ENCODE measurements at regions not wholly inside any gene's neighbourhood (a gene's known extent, or its start where the extent isn't known, plus 50 kb on each side); places are given as distances from the start of the nearest gene placed in this dataset.

- H3K36me3 Mint-ChIP-seq, result peaks cover 0 to 5% (median 0%) of the 10 kb centered on the region in 5 donors
- H3K4me1 Mint-ChIP-seq, result no peaks in the 10 kb centered on the region
- no peaks in the 10 kb centered on the region for H3K27me3 Mint-ChIP-seq
- no peak overlapping the region for H3K4me3 ChIP-seq (ENCODE audit: low read length)
- H3K9me3 ChIP-seq (ENCODE audit: control insufficient read depth in 2 of 3, low read length in 3 of 3), result no peaks in the 10 kb centered on the region
- H3K9me3 Mint-ChIP-seq, result peaks cover 0 to 10% (median 2%) of the 10 kb centered on the region in 11 donors
- no peak overlapping the region for H3K27ac Mint-ChIP-seq
- H3K4me1 ChIP-seq (ENCODE audit: control insufficient read depth in 2 of 2, insufficient read depth in 2 of 2, low read length in 2 of 2), result no peaks in the 10 kb centered on the region
- intact Hi-C loops (cut with micrococcal nuclease), result no loop called here
- no peaks in the 10 kb centered on the region for H3K36me3 ChIP-seq (ENCODE audit: control insufficient read depth in 2 of 3, insufficient read depth in 3 of 3, low read length in 3 of 3)
- CTCF ChIA-PET, result no interaction called here
- no peak overlapping the region for H3K27ac ChIP-seq (ENCODE audit: low read depth, low read length)
- no peak overlapping the region for H3K4me3 Mint-ChIP-seq
- ATAC-seq, result no peak
- POLR2A ChIA-PET, result no interaction called here
- DNase-seq, result no peak
- no peaks in the 10 kb centered on the region for H3K27me3 ChIP-seq (ENCODE audit: control insufficient read depth in 2 of 2, insufficient read depth in 2 of 2, low read length in 2 of 2)
These were observed 157.2 kb upstream of the COL11A1 start for GRCh38 chr1:103265551-103265950.

- Histone ChIP-seq H3K27me3 (ENCODE audit: control insufficient read depth in 2 of 2, insufficient read depth in 2 of 2, low read length in 2 of 2) (no peaks in the 10 kb centered on the region), H3K27ac (ENCODE audit: low read depth, low read length) (no peak overlapping the region), H3K36me3 (ENCODE audit: control insufficient read depth in 2 of 3, insufficient read depth in 3 of 3, low read length in 3 of 3) (no peaks in the 10 kb centered on the region), H3K4me1 (ENCODE audit: control insufficient read depth in 2 of 2, insufficient read depth in 2 of 2, low read length in 2 of 2) (no peaks in the 10 kb centered on the region), H3K9me3 (ENCODE audit: control insufficient read depth in 2 of 3, low read length in 3 of 3) (no peaks in the 10 kb centered on the region), H3K4me3 (ENCODE audit: low read length) (no peak overlapping the region)
- Mint-ChIP-seq H3K36me3 (no peaks in the 10 kb centered on the region), H3K27ac (no peak overlapping the region), H3K4me3 (no peak overlapping the region), H3K27me3 (no peaks in the 10 kb centered on the region), H3K4me1 (no peaks in the 10 kb centered on the region), H3K9me3 (peaks cover 0 to 5% (median 0%) of the 10 kb centered on the region in 11 donors)
- ChIA-PET CTCF (no interaction called here), POLR2A (no interaction called here)
- ATAC-seq (no peak), DNase-seq (no peak)
- intact Hi-C loops (cut with micrococcal nuclease), result no loop called here
These were observed 151.7 kb upstream of the COL11A1 start for GRCh38 chr1:103259982-103260381.

- Mint-ChIP-seq H3K36me3 (no peaks in the 10 kb centered on the region), H3K27me3 (no peaks in the 10 kb centered on the region), H3K9me3 (peaks cover 0 to 2% (median 0%) of the 10 kb centered on the region in 11 donors), H3K4me1 (no peaks in the 10 kb centered on the region), H3K4me3 (no peak overlapping the region), H3K27ac (no peak overlapping the region)
- intact Hi-C loops (cut with micrococcal nuclease), result no loop called here
- ATAC-seq (no peak), DNase-seq (no peak)
- CTCF ChIA-PET, result no interaction called here
- H3K4me1 ChIP-seq (ENCODE audit: control insufficient read depth in 2 of 2, insufficient read depth in 2 of 2, low read length in 2 of 2), result no peaks in the 10 kb centered on the region
- POLR2A ChIA-PET, result no interaction called here
- no peak overlapping the region for H3K4me3 ChIP-seq (ENCODE audit: low read length)
- H3K27me3 ChIP-seq (ENCODE audit: control insufficient read depth in 2 of 2, insufficient read depth in 2 of 2, low read length in 2 of 2), result no peaks in the 10 kb centered on the region
- H3K9me3 ChIP-seq (ENCODE audit: control insufficient read depth in 2 of 3, low read length in 3 of 3), result no peaks in the 10 kb centered on the region
- no peaks in the 10 kb centered on the region for H3K36me3 ChIP-seq (ENCODE audit: control insufficient read depth in 2 of 3, insufficient read depth in 3 of 3, low read length in 3 of 3)
- no peak overlapping the region for H3K27ac ChIP-seq (ENCODE audit: low read depth, low read length)
These were observed 148.2 kb upstream of the COL11A1 start for GRCh38 chr1:103256490-103256889.

GRCh38 chr1:103254691-103255090 is 146.4 kb upstream of the COL11A1 start:
- no peaks in the 10 kb centered on the region for H3K4me1 Mint-ChIP-seq
- ChIA-PET POLR2A (no interaction called here), CTCF (no interaction called here)
- Histone ChIP-seq H3K4me3 (ENCODE audit: low read length) (no peak overlapping the region), H3K36me3 (ENCODE audit: control insufficient read depth in 2 of 3, insufficient read depth in 3 of 3, low read length in 3 of 3) (no peaks in the 10 kb centered on the region), H3K27ac (ENCODE audit: low read depth, low read length) (no peak overlapping the region), H3K9me3 (ENCODE audit: control insufficient read depth in 2 of 3, low read length in 3 of 3) (no peaks in the 10 kb centered on the region), H3K4me1 (ENCODE audit: control insufficient read depth in 2 of 2, insufficient read depth in 2 of 2, low read length in 2 of 2) (no peaks in the 10 kb centered on the region), H3K27me3 (ENCODE audit: control insufficient read depth in 2 of 2, insufficient read depth in 2 of 2, low read length in 2 of 2) (no peaks in the 10 kb centered on the region)
- no peaks in the 10 kb centered on the region for H3K36me3 Mint-ChIP-seq
- H3K27me3 Mint-ChIP-seq, result no peaks in the 10 kb centered on the region
- intact Hi-C loops (cut with micrococcal nuclease), result no loop called here
- H3K4me3 Mint-ChIP-seq, result no peak overlapping the region
- H3K27ac Mint-ChIP-seq, result no peak overlapping the region
- peaks cover 0 to 2% (median 0%) of the 10 kb centered on the region in 11 donors for H3K9me3 Mint-ChIP-seq
- DNase-seq (no peak), ATAC-seq (no peak)

GRCh38 chr1:103250441-103250861 is 142.1 kb upstream of the COL11A1 start:
- H3K36me3 Mint-ChIP-seq, result no peaks in the 10 kb centered on the region
- no peaks in the 10 kb centered on the region for H3K36me3 ChIP-seq (ENCODE audit: control insufficient read depth in 2 of 3, insufficient read depth in 3 of 3, low read length in 3 of 3)
- H3K4me1 Mint-ChIP-seq, result no peaks in the 10 kb centered on the region
- no peaks in the 10 kb centered on the region for H3K9me3 ChIP-seq (ENCODE audit: control insufficient read depth in 2 of 3, low read length in 3 of 3)
- no peaks in the 10 kb centered on the region for H3K4me1 ChIP-seq (ENCODE audit: control insufficient read depth in 2 of 2, insufficient read depth in 2 of 2, low read length in 2 of 2)
- intact Hi-C loops (cut with micrococcal nuclease), result no loop called here
- no peaks in the 10 kb centered on the region for H3K27me3 Mint-ChIP-seq
- no peak overlapping the region for H3K4me3 Mint-ChIP-seq
- POLR2A ChIA-PET, result no interaction called here
- H3K27ac Mint-ChIP-seq, result no peak overlapping the region
- H3K4me3 ChIP-seq (ENCODE audit: low read length), result no peak overlapping the region
- ATAC-seq (no peak), DNase-seq (no peak)
- H3K27me3 ChIP-seq (ENCODE audit: control insufficient read depth in 2 of 2, insufficient read depth in 2 of 2, low read length in 2 of 2), result no peaks in the 10 kb centered on the region
- H3K27ac ChIP-seq (ENCODE audit: low read depth, low read length), result no peak overlapping the region
- H3K9me3 Mint-ChIP-seq, result peaks cover 0 to 5% (median 0%) of the 10 kb centered on the region in 11 donors
- CTCF ChIA-PET, result no interaction called here

GRCh38 chr1:103248417-103249102 is 140.2 kb upstream of the COL11A1 start:
- CTCF ChIA-PET, result no interaction called here
- H3K27ac ChIP-seq (ENCODE audit: low read depth, low read length), result no peak overlapping the region
- H3K36me3 ChIP-seq (ENCODE audit: control insufficient read depth in 2 of 3, insufficient read depth in 3 of 3, low read length in 3 of 3), result no peaks in the 10 kb centered on the region
- peaks cover 0 to 5% (median 0%) of the 10 kb centered on the region in 11 donors for H3K9me3 Mint-ChIP-seq
- no peaks in the 10 kb centered on the region for H3K4me1 ChIP-seq (ENCODE audit: control insufficient read depth in 2 of 2, insufficient read depth in 2 of 2, low read length in 2 of 2)
- DNase-seq (no peak), ATAC-seq (no peak)
- H3K9me3 ChIP-seq (ENCODE audit: control insufficient read depth in 2 of 3, low read length in 3 of 3), result no peaks in the 10 kb centered on the region
- H3K36me3 Mint-ChIP-seq, result no peaks in the 10 kb centered on the region
- H3K4me1 Mint-ChIP-seq, result no peaks in the 10 kb centered on the region
- H3K27me3 Mint-ChIP-seq, result no peaks in the 10 kb centered on the region
- intact Hi-C loops (cut with micrococcal nuclease), result no loop called here
- no peak overlapping the region for H3K4me3 Mint-ChIP-seq
- no peaks in the 10 kb centered on the region for H3K27me3 ChIP-seq (ENCODE audit: control insufficient read depth in 2 of 2, insufficient read depth in 2 of 2, low read length in 2 of 2)
- POLR2A ChIA-PET, result no interaction called here
- H3K4me3 ChIP-seq (ENCODE audit: low read length), result no peak overlapping the region
- H3K27ac Mint-ChIP-seq, result no peak overlapping the region

- Mint-ChIP-seq H3K9me3 (peaks cover 0 to 5% (median 0%) of the 10 kb centered on the region in 11 donors), H3K4me1 (no peaks in the 10 kb centered on the region), H3K27ac (no peak overlapping the region), H3K4me3 (no peak overlapping the region), H3K36me3 (no peaks in the 10 kb centered on the region), H3K27me3 (no peaks in the 10 kb centered on the region)
- no peak for ATAC-seq
- H3K4me1 ChIP-seq (ENCODE audit: control insufficient read depth in 2 of 2, insufficient read depth in 2 of 2, low read length in 2 of 2), result no peaks in the 10 kb centered on the region
- DNase-seq, result no peak
- H3K36me3 ChIP-seq (ENCODE audit: control insufficient read depth in 2 of 3, insufficient read depth in 3 of 3, low read length in 3 of 3), result no peaks in the 10 kb centered on the region
- POLR2A ChIA-PET, result no interaction called here
- intact Hi-C loops (cut with micrococcal nuclease), result no loop called here
- no peak overlapping the region for H3K27ac ChIP-seq (ENCODE audit: low read depth, low read length)
- no peaks in the 10 kb centered on the region for H3K27me3 ChIP-seq (ENCODE audit: control insufficient read depth in 2 of 2, insufficient read depth in 2 of 2, low read length in 2 of 2)
- no peak overlapping the region for H3K4me3 ChIP-seq (ENCODE audit: low read length)
- CTCF ChIA-PET, result no interaction called here
- H3K9me3 ChIP-seq (ENCODE audit: control insufficient read depth in 2 of 3, low read length in 3 of 3), result no peaks in the 10 kb centered on the region
These were observed 139.2 kb upstream of the COL11A1 start for GRCh38 chr1:103247517-103247916.
